SH-SY5Y (cell line): ENCODE measurements at regions not wholly inside any gene's neighbourhood (a gene's known extent, or its start where the extent isn't known, plus 50 kb on each side); places are given as distances from the start of the nearest gene placed in this dataset.

Source experiments
- GATA2 ChIP-seq: IDR thresholded peaks from 2 replicates; pipeline ENCODE4 v1.6.1; 2011; ENCODE audit warnings: mild to moderate bottlenecking, low read depth, low read length
- GATA3 ChIP-seq: IDR thresholded peaks from 2 replicates; pipeline ENCODE4 v1.6.1; 2011; ENCODE audit warnings: low read depth, mild to moderate bottlenecking, low read length, moderate library complexity

DNA sequence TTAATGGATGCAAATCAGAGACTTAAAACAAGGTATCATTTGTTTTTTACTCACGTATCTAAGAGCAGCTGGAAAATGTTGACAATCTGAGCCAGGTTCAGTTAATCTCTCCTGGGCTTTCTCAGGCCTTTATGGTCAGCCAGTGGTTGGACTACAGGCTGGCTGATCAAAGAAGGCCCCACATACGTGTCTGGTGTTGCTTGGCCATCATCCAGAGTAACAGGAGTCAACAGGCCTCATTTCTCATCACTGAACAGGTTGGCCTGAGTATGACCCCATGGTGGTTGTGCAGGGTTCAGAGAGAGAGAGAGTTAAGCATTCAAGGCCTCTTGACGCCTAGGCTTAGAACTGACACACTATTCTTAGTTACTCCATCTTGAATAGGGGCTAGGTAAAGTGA is 97.0 kb upstream of the VLDLR start:
- TF ChIP-seq GATA3: no peak
- no peak for TF ChIP-seq GATA2

DNA sequence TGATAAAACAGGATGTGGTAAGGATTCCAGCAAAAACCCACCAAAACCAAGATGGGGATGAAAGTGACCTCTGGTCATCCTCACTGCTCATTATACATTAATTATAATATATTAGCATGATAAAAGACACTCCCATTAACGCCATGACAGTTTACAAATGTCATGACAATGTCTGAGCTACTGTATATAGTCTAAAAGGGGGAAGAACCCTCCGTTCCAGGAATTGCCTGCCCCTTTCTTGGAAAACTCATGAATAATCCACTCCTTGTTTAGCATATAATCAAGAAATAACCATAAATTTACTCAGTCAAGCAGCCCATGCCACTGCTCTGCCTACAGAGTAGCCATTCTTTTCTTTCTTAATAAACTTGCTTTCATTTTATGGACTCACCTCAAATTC is 96.4 kb upstream of the VLDLR start:
- no peak for TF ChIP-seq GATA2
- no peak for TF ChIP-seq GATA3

DNA sequence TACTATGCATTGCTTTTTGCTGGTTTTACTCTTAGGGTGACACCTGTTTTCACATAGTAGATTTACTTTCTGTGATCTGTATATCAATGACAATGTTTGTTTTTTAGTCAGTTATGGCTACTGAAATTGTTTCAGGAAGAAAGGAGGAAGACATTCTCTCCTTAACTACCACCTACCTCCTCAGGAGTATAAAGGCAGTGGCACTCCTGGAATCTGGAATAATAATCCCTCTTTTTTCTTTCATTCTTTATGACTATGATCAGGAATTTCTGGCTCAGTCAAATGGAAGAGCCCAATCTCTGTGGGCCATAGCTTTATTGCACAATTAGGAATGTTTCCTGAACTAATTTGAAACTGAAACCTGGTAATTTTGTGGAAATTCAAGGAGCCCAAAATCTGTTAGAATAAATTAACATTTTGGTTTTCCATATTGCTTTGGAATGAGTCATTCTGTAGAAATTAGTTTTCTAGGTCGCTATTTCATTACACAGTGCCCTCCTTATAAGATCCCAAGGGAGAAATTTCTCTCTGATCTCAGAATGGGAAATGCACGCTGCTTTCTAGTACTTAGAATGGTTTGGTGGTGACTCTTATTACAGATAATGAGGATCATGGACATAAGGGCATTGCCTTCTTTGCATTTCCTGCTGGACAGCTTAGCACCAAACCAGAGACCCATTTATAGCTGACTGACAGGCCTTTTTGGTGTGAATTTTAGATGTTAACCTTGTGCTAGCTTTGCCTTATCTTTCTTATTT is 95.3 kb upstream of the VLDLR start:
- no peak for TF ChIP-seq GATA2
- TF ChIP-seq GATA3: no peak

DNA sequence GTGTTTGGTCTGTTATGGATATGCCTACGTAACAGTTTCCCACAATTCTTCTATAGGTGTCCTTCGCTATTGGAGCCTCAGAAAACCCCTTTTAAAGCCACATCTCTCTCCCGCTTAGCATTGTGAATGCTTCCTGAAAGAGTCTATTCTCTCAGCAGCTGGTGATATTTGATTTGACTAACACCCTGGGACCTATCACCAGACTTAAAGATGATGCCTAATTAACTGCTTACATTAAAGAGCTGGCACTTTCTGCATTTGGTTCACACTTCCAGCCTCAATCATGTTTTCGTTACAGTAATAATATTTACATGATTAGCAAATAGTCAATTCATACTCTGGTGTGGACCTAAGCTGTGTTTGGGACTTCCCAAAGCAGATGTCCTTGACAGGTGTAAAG is 90.1 kb upstream of the VLDLR start:
- TF ChIP-seq GATA3: no peak
- TF ChIP-seq GATA2: no peak

DNA sequence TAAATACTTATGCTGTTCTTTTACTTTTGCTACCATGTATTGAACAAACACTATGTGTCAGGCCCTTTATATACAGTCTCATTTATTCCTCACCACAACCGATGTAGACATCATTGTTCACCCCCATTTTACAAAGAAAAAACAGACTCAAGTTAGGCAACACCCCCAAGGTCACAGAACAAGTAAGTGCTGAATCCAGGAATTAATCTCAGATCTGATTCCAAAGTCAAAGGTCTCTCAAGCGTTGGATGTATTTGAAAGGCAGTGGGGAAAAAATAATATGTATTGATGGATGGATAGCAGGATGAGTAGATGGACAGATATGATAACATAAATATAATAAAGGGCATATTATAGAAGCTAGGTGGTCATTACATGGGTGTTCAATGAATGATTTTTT is 85.1 kb upstream of the VLDLR start:
- no peak for TF ChIP-seq GATA2
- no peak for TF ChIP-seq GATA3

DNA sequence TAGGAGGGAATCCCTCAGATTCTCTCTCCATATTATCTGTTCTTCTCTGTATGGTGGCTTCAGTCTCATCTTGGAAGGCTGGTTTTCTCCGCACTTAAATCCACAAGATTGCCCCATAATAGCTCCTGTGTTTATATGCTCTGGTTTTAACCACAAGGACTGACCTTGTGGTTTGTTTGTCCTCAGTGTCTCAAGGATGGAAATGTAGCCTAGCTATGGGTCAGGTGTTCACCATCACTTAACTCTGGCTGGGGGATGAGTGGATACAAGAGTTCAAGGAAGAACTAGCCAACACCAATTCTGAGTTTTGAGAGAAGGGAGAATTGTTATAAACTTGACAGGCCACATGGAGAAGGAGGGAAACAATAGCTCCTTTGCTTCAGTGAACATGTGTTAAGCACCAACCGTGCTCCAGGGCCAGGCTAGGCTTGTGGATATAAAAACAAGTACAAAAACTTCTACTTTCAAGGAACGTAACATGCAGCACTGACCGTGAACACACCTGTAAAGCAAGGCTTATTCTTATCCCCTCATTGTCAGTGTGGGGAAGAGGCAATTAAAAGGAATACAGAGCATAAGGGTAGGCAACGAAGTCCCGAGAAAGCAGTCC is 75.6 kb upstream of the VLDLR start:
- TF ChIP-seq GATA2 (no peak), GATA3 (no peak)

DNA sequence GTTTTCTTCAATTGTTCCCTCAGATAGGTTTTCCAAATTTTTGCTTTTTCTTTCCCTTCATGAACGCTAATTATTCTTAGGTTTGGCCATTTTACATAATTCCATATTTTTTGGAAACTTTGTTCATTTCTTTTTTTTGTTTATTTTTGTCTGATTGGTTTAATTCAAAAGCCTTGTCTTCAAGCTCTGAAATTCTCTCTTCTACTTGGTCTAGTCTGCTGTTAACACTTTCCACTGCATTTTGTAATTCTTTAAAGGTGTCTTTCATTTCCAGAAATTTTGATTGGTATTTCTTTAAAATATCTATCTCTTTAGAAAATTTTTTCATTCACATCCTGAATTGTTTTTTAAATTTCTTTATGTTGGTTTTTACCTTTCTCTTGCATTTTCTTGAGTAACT is 63.9 kb upstream of the VLDLR start:
- TF ChIP-seq GATA2 (no peak), GATA3 (no peak)

DNA sequence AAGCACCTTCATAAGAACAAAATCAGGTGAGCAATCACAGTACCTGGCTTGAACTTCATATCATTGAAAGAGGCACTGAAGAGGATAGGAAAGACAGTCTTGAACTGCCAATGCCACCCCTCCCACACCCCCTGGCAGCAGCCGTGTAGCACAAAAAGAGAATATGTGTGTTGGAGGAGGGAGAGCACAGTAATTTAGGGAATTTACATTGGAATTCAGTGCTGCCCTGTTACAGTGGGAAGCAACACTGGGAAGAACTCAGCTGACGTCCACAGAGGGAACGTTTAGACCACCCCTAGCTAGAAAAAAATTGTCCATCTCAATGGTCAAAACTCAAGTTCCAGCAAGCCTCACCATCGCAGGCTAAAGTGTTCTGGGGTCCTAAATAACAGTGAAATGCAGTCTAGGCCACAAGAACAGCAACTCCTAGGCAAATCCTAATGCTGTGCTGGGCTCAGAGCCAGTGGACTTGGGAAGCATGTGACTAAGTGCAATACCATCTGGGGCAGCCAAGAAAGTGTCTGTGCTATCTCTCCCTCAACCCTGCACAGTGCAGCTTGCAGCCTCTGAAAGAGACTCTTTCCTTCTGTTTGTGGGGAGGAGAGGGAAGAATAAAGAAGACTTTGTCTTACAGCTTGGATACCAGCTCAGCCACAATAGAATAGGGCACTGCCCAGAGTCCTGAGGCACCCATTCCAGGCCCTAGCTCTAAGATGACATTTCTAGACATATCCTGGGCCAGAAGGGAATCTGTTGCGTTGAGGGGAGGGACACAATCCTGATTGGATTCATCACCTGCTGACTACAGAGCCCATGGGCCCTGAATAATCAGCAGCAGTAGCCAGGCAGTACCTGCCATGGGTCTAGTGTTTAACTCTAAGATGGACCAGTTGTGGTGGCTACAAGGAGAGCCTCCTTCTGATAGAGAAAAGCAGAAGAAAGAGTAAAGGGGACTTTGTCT is 62.1 kb upstream of the VLDLR start:
- TF ChIP-seq GATA2: no peak
- no peak for TF ChIP-seq GATA3

DNA sequence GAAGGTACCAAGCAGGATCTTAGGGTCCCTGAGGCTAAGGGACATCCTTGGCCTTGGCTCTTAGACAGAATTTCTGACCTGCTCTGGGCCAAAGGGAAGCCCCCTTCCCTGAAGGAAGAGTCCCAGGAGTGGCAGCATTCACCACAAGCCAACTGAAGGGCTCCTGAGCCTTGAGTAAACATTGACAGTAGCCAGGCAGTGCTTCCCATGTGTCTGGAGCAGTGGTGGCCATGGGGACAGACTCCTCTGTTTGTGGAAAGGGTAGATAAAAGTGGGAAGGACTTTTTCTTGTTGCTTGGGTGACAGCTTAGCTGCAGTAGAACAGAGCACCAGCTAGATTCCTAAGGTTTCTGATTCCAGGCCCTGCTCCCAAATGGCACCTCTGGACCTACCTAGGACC is 61.4 kb upstream of the VLDLR start:
- no peak for TF ChIP-seq GATA2
- TF ChIP-seq GATA3: no peak

DNA sequence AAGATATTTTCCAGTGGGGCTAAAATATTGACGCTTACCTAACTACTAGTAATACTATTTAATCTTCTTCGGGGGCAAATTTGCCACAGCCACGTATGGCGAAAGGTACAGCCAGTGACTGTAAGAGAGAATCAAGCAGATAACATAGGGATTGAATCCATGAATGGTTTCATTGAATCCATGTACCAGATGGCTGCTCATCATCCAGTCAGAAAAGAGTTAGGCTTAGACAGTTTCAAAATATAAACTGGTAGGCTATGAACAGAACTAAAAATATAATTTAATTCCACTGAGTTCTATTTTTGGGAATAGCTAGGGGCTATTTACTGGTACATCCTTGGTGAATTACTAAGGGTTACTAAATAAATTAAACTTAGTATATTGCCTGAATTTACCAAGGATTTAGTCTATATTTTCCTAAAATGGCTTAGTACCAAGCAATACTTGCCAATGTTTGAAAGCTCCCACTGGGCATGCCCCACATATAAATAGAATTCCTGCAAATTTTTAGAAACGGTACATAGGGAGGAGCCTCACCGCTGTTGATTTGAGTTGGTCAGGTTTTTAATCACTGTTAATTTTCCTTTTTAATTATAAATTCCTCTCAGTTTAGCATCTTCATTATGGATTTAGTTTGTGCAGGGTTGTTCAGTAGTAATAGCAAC is 55.8 kb upstream of the VLDLR start:
- TF ChIP-seq GATA3 (no peak), GATA2 (no peak)

DNA sequence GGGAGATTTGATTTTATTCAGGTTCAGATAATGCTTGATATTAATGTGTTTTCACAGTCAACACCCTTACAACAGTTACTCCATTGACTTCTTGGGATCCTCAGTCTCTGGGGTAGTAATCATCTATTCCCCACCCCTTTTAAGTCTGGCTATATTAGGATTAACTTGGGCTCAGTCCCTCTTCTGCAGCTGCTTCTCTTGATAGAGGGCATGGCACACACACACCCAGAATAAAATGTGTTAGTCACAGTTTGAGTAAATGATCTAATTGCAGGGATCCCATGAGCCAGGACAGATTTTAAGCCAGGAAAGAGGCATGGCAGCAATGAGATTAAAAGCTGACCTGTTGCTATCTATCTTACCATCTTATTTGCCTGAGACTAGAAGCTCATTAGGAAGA is 53.7 kb upstream of the VLDLR start:
- no peak for TF ChIP-seq GATA3
- no peak for TF ChIP-seq GATA2

DNA sequence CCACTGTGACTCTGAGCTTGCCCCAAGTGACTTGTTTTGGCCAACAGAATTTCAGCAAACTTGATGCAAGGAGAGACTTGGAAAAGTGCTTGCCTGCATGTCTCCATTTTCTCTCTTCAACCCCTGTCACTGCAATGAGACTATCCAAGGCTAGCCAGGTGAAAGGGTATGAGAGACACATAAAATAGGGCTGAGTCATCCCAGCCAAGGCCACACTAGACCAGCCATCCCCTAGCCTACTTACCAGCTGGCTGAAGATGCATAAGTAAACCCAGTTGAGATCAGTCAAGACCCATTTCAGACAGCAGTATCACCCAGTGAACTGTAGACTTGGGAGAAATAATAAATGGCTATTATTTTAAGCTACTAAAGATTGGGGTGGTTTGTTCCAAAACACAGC is 52.9 kb upstream of the VLDLR start:
- no peak for TF ChIP-seq GATA2
- no peak for TF ChIP-seq GATA3

DNA sequence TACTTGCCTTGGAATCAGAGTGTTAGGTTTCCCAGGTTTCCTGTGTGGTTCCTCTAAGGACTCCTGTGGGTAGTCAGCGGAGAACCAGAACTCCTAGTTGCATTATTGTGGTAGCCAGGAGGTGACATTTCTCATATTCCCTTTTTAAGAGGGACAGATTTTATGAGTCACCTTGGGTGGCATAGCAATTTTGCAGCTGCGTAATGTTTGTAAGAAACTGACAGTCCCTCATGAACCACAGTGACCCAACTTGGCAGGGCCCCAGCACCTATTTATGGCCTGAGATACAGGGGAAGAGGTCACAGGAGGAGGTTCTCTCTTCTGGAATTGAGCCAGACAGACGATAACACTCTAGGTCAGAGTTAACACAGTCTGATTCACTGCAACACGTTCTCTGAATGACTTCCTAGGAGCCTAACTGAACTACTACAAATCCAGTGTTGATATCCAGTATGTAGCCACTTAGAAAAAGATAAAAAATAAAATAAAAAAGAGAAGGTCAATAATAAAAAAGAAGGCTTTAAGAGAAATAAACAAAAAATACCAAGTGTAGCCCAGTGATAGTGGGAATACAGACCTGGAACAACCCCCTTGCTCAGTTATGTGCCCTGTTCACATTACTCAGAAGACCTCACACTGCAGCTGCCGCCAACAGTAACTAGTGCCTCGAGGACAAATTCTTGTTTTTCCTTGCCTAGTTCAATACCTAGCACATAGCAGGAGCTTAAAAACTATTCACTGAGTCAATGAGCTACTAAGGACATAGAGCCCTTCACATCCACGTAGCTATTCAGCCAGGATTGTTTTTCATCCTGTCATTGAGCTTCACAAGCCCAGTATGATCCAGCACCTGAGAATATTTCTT is 50.7 kb upstream of the VLDLR start:
- TF ChIP-seq GATA3: no peak
- TF ChIP-seq GATA2: no peak
